GM19239 (cell line): ENCODE measurements at regions not wholly inside any gene's neighbourhood (a gene's known extent, or its start where the extent isn't known, plus 50 kb on each side); places are given as distances from the start of the nearest gene placed in this dataset.

Experiments
- DNase-seq: peaks from one replicate; pipeline ENCODE4 v3.0.0; 2011; ENCODE audit warnings: low spot score; ENCODE audit not compliant: insufficient read length
- FAIRE-seq: peaks from 2 replicates; lab custom pipeline; 2011; peaks lifted over from hg19 to GRCh38; lab: Jason Lieb, UNC

DNA sequence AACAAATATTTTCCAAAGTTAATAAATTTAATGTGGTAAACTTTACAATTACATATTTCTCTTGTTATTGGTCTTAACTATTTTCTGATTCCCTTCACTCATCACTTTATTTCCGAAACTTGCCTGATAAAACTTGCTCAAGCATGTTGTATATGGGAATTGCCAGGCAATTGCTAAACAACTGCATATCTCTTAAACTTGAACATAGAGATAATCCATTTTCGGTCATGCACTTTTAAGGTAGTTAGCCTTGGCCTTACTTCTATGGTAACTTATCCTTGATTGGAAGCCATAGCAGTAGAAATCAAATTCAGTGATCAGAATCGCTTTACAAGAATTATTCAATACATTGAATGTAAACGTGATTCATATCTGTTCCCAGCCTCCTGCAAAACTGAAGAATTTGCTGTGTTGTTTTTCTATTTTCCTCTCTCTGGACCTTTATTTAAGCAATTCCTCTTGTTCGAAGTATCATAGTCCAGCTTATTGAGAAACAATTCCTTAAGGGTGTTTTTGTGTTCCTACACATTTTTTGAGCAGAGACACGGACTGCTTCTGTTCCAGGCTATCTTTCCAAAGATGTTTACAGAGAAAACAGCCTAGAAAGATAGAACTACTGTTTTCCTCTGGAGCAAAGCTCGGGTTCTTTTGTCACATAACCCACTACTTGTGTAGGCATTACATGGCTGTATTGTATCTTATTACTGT lies 674.3 kb downstream of the IRS1 start:
- DNase-seq (no peak), FAIRE-seq (no peak)

DNA sequence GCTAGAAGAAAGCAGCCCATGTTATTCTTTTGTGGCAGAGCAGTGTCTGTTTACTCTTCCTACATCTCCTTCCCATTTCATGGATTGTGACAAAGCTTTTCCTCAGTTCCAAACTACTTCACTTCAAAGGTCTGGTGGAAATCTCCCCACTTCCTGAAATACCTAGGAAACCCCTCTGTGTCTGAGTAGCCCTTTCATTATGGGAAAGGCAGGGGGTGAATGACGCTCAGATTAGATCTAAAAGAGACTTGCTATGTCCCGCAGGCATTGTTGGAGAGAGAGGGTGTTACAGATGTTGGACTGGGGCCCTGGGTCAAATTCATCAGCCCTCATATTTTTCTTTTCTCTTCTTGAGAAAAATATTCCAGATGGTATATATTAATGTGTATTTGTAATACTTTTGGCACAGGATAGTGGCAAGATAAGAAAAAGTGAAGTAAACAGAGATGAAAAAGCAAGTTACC lies 675.0 kb downstream of the IRS1 start:
- no peak for DNase-seq

DNA sequence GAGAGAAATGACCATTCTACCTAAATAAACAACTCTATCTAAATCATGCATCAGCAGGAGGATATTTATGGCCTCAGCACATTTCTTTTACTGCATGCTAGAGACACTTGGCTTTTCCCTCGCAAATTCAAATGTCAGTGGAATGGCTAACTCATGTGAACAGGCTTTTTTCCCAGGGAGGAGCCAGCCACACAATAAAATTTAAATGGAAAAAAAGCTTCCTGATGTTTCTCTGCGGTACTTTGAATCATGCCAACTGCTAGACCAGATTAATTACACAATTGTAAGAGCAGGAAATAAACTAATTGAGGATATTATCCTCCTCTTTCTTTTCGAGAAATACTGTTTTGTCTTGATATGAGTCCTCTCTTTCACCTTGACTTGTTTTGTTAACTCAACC lies 676.3 kb downstream of the IRS1 start:
- FAIRE-seq (no peak), DNase-seq (no peak)

More for the DNA sequence above, 675.0 kb downstream of the IRS1 start:
- no peak for FAIRE-seq

DNA sequence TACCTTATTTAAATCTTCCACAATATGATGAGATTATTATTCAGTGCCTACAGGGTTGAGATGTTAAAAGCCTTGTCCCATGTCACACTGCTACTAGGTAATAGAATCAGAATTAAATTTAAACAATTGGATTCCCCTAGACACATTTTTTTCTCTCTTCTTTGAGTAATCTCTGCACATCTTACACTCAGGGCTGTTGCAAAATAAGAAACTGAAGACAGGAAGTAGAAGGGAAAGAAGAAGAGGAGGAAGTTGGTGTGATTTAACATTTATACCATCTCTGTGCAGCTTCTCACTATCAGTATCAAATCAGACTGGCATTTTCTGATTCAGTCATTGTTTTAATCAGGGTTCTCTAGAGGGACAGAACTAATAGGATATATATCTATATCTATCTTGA lies 677.6 kb downstream of the IRS1 start:
- FAIRE-seq (no peak), DNase-seq (no peak)

DNA sequence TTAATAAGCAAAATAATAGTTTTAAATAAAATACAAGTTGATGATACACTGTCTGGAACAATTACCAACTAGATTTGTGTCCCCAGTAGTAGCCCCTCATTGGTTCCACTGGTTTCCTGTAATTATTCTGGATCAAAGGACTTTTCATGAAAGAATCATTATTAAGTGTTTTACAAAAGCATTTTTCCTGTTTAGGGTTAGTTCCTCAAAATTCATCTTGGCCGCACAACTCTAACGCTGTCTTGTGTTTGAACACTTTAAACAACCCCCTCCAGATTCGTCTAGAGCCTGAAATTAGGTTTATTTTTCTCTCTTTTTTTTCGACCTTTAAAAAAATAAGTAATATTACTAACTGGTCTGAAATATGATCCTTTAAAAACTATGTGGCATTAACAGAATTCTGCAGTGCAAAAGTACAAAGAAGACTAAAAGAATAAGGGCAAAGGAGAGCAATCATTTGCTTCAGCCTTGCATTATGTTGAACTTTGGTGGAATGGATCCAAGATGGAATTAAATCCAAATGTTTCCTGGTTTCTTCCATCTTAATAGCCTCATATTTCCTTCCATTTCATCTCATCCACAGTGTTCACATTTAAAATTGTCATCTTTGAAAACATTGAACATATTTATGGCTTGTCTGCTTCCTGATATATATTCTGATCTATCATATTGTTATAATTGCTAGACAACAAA lies 678.4 kb downstream of the IRS1 start:
- DNase-seq (no peak), FAIRE-seq (no peak)

DNA sequence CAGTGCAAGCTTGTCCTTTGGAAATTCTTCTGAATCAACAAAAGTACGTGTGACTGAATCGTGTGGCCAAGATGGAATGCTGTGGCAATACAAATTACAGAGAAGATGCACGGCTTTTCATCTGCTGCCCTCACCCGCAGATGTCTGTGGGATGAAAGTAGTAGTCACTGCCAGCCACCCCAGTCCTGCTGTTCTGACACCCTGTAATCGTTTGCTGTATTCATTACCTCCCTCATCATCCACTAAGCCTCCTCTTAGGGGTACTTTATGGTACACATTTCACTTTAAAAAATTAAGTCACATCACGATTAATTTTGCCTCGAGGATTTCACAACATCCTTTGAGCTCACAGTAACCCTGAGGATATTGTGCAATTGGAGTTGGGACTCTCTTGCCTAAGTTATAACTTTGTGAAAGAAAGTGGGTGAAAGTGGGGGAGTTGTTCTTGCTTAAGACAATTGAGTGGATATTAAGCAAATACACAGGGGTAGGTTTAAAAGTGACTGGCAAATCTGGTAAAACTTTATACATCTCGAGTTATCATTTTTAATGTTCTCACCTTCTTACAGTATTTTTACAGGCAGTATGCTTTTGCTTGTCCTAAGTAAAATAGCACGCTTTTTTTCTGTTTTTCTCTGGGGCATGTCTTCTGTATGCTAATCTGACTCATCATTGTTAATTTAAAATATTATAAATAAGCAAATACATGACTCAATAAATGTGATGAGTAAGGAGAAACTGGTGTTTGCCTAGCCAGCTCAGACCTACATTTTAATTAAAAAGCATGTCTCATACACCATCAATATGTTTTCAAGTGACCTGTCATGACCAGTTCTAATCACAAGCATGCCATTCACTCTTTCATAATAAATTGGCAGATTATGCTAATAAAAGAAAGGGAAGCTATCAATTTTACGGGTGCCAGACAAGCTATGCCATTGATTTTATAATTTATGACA lies 680.9 kb downstream of the IRS1 start:
- FAIRE-seq (no peak), DNase-seq (no peak)

DNA sequence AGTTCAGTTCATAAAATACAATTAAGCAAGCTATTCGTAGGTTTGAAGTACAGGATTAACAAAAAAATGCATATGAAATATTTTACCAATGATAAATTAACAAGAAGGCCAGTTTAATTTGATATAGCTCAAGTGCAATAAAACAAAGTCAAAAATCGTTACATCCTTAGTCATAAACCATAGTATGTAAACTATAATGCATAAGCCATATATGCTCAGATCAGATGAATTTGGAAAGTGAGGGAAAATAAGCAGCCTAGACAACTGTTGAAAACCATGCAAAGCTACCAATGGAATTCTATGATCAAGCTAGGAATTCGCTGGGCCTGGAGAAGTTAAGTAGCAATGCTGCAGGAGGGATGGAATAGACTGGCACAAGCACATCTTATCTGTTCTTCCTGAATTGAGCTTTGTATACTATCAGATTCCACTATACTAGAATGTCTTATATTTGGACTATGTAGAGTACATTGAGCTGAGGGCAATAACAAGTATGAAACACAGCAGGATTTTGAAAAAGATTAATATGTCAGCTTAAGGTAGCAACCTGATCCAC lies 682.0 kb downstream of the IRS1 start:
- DNase-seq (no peak), FAIRE-seq (no peak)

DNA sequence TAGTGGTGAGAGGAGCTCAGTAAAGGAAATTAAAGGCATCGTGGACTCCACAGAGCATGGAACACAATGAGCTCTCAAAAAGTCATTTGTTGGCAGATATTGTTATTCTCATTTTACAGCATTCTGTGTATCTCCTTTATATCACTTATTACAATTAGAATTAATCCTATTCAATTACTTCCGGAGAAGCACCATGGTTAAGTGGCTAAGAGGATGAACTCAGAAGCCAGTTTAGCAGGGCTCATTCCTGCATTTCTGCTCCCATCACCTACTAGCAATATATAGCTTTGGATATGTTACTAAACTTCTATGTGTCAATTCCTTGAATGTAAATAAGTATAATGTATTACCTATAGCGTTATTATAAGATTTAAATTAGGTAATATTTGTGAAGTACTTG lies 683.3 kb downstream of the IRS1 start:
- DNase-seq, result no peak
- FAIRE-seq, result no peak

DNA sequence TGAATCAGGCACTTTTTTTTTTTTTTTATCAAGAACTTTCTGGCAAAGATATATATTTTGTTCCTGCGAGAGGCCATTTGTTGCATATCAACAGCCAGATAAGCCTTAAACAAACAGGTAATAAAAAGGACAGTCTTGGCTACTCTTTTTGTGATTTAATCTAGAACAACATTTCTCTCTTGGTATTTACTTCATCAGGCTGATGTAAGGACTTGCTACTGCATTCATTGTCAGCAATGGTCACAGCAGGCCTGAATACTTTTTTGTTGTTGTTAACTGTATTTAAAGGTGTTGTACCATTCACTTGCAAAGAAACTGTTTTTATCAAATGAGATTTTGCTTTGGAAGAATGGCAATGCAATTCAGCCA lies 683.8 kb downstream of the IRS1 start:
- FAIRE-seq (no peak), DNase-seq (no peak)

DNA sequence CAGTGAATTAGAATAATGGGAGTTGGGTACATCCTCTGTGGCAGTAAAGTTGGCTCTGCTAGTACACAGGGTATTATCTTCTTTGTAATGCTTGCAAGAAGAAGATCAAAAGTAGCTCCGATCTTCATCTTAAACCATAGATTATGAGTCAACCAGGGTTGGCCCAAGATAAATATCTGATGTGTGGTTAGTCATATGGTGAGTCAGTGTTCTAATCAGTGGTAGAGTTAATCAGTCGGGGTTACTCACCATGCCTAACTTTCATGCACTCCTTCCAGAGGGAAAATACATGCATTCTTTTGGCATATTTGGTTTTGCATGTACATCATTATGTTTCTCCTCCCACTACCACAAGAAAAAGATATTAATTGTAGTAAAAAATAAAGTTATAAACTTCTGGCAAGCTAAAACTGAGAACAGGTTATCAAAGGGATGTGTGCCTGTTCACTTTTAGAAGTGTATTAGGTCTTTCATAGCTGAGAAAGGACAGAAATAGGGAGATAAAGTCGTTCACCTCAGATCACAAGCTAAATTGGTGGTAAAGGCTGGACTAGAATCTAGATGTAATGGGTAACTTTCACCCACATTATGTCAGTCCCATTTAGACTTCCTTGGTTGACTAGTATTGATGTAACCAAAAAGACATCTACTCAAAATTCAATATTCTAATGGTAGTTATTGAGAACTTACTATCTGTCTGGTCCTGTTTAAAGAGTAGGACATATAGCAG lies 684.4 kb downstream of the IRS1 start:
- no peak for FAIRE-seq
- DNase-seq, result no peak

DNA sequence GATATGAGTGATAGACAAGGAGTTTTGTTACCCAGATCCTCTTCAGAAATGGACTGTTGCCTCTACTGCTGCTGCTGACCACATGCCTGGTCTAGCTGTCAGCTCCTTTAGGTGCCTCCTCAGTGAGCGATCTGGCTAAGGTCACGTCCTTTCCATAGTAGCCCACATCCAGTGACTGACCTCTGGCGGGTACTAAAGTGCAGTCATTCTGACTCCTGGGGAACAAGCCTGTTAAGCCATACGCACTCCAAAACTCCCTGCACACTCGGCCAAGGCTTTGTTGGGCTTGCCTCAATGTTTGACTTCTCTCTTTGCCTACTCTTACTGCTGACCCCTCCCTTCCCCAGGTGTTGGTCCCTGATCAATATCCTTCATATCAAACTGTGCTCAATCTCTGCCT lies 685.2 kb downstream of the IRS1 start:
- FAIRE-seq (no peak), DNase-seq (no peak)

DNA sequence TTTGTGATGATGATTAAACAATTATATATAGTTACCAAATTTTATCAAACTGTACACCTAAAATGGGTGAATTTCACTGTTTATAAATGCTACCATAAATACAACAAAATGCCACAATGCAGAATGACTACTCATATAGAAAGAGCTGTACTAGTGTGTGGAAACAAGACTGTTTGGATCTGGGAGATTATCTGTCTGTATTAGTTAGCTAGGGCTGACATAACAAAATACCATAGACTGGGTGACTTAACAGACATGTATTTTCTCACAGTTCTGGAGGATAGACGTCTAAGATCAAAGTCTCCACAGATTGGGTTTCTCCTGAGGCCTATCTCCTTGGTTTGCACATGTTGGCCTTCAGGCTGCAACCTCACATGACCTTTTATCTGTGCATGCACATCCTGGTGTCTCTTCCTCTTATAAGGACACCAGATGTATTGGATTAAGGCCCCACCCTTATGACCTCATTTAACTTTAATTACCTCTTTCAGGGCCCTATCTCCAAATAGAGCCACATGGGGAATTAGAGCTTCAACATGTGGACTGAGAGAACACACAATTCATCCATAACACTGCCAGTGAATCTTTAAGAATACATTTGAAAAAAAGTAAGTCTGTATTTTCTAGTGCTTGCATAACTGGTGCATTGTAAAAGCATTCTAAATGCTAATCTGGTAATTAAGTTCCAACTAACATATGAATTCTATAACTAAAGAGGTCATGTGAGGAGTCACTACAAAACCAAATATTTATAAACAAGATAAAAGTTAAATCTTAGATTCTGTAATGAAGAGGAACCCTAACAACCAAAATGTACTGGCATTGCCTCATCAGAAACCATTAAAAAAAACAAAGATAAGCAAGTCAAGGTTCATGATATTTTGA lies 699.6 kb downstream of the NYAP2 start:
- DNase-seq, result no peak
- no peak for FAIRE-seq

DNA sequence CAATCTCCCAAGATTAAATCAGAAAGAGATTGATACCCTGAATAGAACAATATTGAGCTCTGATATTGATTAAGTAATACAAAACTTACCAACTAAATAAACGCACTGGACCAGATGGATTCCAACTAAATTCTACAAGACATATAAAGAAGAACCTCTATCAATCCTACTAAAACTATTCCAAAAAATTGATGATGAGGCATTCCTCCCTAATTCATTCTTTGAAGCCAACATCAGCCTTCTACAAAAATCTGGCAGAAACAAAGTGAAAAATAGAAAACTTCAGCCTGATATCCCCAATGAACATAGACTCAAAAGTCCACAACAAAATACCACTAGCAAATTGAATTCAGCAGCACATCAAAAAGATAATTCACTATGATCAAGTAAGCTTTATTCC lies 695.5 kb downstream of the NYAP2 start:
- FAIRE-seq, result no peak
- no peak for DNase-seq

DNA sequence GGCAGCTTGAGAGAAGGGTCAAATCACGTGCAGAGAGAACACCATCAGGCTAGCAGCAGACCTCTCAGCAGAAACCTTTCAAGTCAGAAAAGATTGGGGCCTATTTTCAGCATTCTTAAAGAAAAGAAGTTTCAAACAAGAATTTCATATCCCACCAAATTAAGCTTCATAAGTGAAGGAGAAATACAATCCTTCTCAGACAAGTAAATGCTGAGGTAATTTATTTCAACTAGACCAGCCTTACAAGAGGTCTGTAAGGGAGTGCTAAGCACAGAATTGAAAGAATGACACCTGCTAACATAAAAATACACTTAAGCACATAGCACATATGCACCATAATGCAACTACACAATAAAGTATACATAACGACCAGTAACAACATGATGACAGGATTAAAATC lies 693.9 kb downstream of the NYAP2 start:
- FAIRE-seq (no peak), DNase-seq (no peak)

DNA sequence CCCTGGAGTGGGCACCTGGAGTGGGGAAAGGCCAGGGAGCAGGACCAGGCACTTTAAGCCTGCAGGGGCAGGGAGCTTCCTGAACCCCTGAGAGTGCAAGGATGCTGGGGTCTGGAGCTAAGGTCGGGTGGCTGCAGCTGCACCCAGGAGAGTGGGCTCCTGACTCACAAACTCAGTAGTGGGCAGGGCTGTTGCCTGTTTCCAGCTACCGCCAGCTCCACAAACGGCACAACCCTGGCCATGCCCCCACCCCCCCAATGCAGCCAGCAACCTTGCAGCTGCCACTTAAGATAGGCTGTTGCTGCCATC lies 688.8 kb downstream of the NYAP2 start:
- DNase-seq, result no peak
- no peak for FAIRE-seq

DNA sequence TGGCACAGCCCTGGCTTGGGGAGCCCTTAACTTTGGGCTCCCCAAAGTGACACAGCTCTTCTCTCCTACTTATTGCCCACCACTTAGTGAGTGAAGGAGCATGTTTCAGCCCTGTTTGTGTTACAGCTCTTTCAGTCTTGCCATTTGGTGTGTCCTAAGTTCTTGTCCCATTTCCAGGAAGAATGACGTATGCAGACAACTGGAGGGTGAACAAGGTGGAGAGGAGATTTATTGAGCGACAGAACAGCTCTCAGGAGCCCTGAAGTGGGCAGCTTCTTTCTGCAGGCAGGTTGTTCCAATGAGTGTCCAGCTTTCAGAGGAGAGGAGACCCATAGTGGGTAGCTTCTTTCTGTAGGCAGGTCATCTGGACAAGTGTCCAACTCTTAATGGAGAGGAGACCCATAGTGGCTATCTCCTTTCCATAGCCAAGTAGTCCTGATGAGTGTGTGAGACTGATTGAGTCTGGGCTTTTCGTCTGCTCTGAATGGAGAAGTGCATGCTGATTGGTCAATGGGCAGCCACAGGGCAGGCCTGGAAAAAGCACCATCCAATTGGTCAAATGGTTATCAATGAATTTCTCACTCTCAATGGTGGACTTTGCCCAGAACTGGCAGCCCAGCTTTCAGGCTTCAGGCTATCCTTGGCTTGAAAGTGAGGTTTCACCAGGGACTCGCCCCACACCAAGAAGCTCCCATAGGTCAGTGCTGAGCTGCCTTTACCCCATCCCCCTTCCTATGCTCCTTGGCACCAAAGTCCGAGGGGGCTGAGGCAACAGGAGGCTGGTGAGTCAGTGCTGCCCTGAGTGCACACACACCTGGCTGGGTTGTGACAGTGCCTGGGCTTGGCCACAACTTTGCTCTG lies 688.2 kb downstream of the NYAP2 start:
- FAIRE-seq, result no peak
- DNase-seq, result no peak

DNA sequence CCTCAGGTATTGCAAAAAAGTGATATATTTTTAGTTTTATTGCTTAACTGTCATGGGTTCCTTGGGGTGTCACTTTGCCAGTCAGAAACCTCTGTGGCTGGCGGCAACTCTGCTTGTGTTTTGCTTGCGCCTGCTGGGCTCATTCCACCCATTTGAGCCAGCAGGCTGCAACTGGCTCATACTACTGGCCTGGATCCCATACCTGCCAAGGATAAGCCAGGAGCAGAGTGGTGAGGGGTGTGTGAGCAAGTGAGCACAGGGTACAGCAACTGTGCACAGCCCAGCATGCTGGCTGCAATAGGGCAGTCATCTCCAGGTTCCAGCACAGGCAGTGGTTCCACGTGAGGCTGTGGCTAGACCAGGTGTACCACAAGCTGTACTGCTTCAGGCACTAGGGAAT lies 687.5 kb downstream of the NYAP2 start:
- FAIRE-seq (no peak), DNase-seq (no peak)

DNA sequence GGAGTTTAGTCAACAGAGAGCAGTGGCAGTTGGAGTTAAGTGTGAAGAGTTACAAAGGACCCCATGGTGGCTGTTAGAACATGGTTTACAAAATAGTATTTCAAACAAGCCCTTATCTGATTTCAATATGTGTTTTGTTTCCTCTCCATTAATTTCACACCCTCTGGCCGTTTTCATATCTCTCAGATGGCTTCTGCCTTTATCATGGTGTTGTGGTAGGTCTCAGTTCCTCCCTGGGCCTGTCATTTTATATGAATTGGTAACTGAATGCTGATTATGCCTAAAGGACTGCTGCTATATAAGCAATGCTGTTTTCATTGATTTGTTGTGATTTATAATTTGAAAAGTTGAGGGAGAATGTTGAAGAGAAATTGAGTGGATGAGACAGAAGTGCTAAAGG lies 686.7 kb downstream of the NYAP2 start:
- DNase-seq (no peak), FAIRE-seq (no peak)
